BLaER1 treated with 17β-estradiol and CSF1 and Interleukin-3, amounts not matched to agents 10 nM and 100 nM (cell line): ENCODE measurements at regions not wholly inside any gene's neighbourhood (a gene's known extent, or its start where the extent isn't known, plus 50 kb on each side); places are given as distances from the start of the nearest gene placed in this dataset.

Source experiments
- H3K27ac ChIP-seq, 11 experiments: shearing (Covaris generic); formaldehyde crosslinking; 2 replicates each; pipeline ENCODE4 v1.8.1; 2022
- H3K27me3 ChIP-seq, 11 experiments: shearing (Covaris generic); formaldehyde crosslinking; 2 replicates each; pipeline ENCODE4 v1.8.1; 2022
- H3K36me3 ChIP-seq, 11 experiments: shearing (Covaris generic); formaldehyde crosslinking; 2 replicates each; pipeline ENCODE4 v1.8.1; 2022
- H3K4me1 ChIP-seq, 10 experiments: shearing (Covaris generic); formaldehyde crosslinking; 2 replicates each; pipeline ENCODE4 v1.8.1; 2022
- H3K4me2 ChIP-seq, 11 experiments: shearing (Covaris generic); formaldehyde crosslinking; 2 replicates each; pipeline ENCODE4 v1.8.1; 2022
- H3K4me3 ChIP-seq, 10 experiments: shearing (Covaris generic); formaldehyde crosslinking; 2 replicates each; pipeline ENCODE4 v1.8.1; 2022
- H3K9ac ChIP-seq, 11 experiments: shearing (Covaris generic); formaldehyde crosslinking; 2 replicates each; pipeline ENCODE4 v1.8.1; 2022
- H3K9me3 ChIP-seq, 11 experiments: shearing (Covaris generic); formaldehyde crosslinking; replicated peaks in 1 of 11; 2 replicates each; pipeline ENCODE4 v1.8.1; 2022
- H4K20me1 ChIP-seq, 11 experiments: shearing (Covaris generic); formaldehyde crosslinking; 2 replicates each; pipeline ENCODE4 v1.8.1; 2022
- Cebpa-rat ChIP-seq, 11 experiments: shearing (Covaris generic); IDR thresholded peaks; 2 replicates each; pipeline ENCODE4 v1.8.1; 2022

DNA sequence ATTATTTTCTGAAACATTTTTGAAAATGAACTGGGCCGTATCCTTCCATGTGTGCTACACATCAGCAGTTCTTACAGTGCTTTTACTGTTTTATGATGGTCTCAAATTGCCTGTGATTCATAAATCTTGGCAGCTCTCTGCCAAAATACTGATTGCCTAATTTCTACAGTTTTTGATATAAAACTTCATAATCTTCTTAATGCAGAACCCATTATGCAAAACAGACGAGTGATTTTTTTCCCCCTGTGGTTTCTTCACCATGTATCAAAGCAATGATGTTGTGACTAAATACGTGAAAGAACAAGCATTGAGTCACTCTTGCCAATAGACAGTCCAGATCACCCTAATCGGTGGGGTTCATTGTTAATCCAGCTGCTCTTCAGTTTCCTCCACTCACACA, 156.4 kb upstream of the WDR1 start:
- peaks cover 13 to 31% (median 21%) of the 10 kb centered on the region in 10 experiments; a peak in 19 of 20 replicates for H3K4me1 ChIP-seq
- peak overlapping the region in 4 of 11 experiments; percentile 19 to 46 (median 35); a peak in 5 of 22 replicates for H3K4me2 ChIP-seq
- TF ChIP-seq Cebpa-rat (IDR thresholded peaks at IDR 0.05), result no peak
- H4K20me1 ChIP-seq, result no peaks in the 10 kb centered on the region
- no peak overlapping the region for H3K9ac ChIP-seq
- peaks cover 0 to 4% (median 0%) of the 10 kb centered on the region in 11 experiments; a peak in 1 of 22 replicates for H3K9me3 ChIP-seq
- no peak overlapping the region for H3K27ac ChIP-seq
- H3K36me3 ChIP-seq, result no peaks in the 10 kb centered on the region
- H3K27me3 ChIP-seq, result no peaks in the 10 kb centered on the region
- no peak overlapping the region for H3K4me3 ChIP-seq

DNA sequence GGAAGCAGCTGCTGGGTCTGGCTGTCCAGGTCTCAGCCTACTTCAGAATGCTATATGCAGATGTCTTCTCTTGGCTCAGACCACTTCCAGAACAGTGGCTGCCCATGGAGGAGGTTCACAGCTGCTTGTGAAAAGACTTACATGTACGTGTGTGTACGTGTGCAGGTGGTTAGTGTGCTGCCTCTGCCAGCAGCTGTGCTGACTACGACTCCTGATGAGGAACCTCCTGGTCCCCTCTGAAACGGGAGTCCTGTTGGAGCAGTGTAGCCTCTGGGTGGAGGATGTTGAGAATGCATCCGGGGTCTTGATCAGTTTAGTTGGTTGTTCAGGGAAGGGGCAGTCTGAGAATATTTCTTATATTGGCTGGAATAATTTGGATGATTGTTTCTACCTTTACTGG, 155.9 kb upstream of the WDR1 start:
- no peak overlapping the region for H3K4me3 ChIP-seq
- H4K20me1 ChIP-seq, result no peaks in the 10 kb centered on the region
- peaks cover 0 to 4% (median 0%) of the 10 kb centered on the region in 11 experiments; a peak in 1 of 22 replicates for H3K9me3 ChIP-seq
- no peaks in the 10 kb centered on the region for H3K36me3 ChIP-seq
- H3K27me3 ChIP-seq, result no peaks in the 10 kb centered on the region
- H3K9ac ChIP-seq, result no peak overlapping the region
- peak overlapping the region in 6 of 11 experiments; percentile 19 to 46 (median 35); a peak in 10 of 22 replicates for H3K4me2 ChIP-seq
- no peak for TF ChIP-seq Cebpa-rat (IDR thresholded peaks at IDR 0.05)
- peaks cover 13 to 31% (median 21%) of the 10 kb centered on the region in 10 experiments; a peak in 19 of 20 replicates for H3K4me1 ChIP-seq
- H3K27ac ChIP-seq, result no peak overlapping the region

DNA sequence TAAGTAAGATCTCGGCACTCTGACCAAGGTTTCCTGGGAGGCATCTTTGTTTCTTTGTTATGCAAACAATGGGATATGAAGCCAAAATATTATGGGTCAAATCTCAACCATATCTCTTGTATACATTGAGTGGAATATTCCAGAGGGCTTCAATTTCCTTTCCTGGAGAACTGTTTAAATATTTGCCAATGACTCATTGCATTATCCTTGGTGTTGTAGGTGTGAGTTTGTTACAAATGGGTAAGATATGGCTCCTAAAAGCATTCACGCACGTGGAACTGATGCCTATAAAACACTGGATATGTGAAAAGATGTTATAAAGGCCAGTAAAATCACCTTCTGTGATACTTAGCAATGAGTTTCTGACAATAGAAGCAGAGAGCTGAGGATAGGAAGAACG, 150.5 kb upstream of the WDR1 start:
- Histone ChIP-seq H3K27me3 (no peaks in the 10 kb centered on the region), H4K20me1 (no peaks in the 10 kb centered on the region), H3K4me3 (no peak overlapping the region), H3K4me2 (no peak overlapping the region), H3K9ac (no peak overlapping the region), H3K36me3 (no peaks in the 10 kb centered on the region), H3K27ac (no peak overlapping the region), H3K9me3 (0 out of 22 replicates have a peak, but pooled peaks cover 0 to 8% (median 0%) of the 10 kb centered on the region in 11 experiments), H3K4me1 (peaks cover 0 to 23% (median 12%) of the 10 kb centered on the region in 10 experiments; a peak in 13 of 20 replicates)
- no peak for TF ChIP-seq Cebpa-rat (IDR thresholded peaks at IDR 0.05)

DNA sequence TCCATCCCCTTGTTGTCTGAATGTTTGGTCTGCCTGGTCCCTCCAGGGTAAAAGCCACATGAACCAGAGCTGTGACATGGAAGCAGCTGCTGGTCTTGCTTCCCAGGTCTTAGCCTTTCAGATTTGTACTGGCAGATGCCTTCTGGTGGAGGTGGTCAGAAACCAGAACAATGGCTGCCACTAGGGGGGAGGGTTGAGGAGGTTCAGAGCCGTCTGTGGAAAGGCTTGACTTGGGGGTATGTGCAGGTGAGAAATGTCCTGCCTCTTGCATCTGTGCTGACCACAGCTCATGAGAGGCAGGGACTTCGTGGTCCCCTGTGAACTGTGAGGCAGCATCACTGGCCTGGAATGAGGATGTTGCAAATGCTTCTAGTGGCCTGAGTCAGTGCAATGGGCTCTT, 144.2 kb upstream of the WDR1 start:
- peaks cover 0 to 19% (median 12%) of the 10 kb centered on the region in 10 experiments; a peak in 13 of 20 replicates for H3K4me1 ChIP-seq
- TF ChIP-seq Cebpa-rat (IDR thresholded peaks at IDR 0.05), result no peak
- H3K4me3 ChIP-seq, result no peak overlapping the region
- H3K36me3 ChIP-seq, result no peaks in the 10 kb centered on the region
- no peaks in the 10 kb centered on the region for H4K20me1 ChIP-seq
- H3K9ac ChIP-seq, result no peak overlapping the region
- H3K9me3 ChIP-seq, result 0 out of 22 replicates have a peak, but pooled peaks cover 0 to 8% (median 0%) of the 10 kb centered on the region in 11 experiments
- no peak overlapping the region for H3K4me2 ChIP-seq
- no peaks in the 10 kb centered on the region for H3K27me3 ChIP-seq
- no peak overlapping the region for H3K27ac ChIP-seq

DNA sequence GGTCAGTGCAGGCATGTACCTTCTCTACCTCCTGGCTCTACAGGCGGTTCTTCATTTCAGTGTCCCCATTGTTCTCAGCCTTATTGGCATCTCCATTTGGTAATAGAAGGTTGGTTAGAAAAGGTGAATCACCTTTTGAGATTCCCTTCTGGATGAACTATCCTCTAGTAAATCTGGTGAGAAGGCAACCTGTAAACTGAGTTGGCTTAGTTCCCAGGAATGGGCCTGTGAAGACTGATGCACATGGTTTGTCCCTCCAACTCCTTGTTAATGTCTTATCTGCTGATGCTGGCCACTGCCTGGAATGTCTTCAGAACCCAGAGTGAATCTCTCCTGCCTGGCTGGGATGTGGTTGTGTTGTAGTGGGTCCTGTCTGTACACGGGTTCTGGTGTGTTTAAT, 143.4 kb upstream of the WDR1 start:
- Histone ChIP-seq H4K20me1 (no peaks in the 10 kb centered on the region), H3K27ac (no peak overlapping the region), H3K9ac (no peak overlapping the region), H3K9me3 (0 out of 22 replicates have a peak, but pooled peaks cover 0 to 8% (median 0%) of the 10 kb centered on the region in 11 experiments), H3K4me3 (no peak overlapping the region), H3K36me3 (no peaks in the 10 kb centered on the region), H3K4me1 (peaks cover 0 to 13% (median 9%) of the 10 kb centered on the region in 10 experiments; a peak in 13 of 20 replicates), H3K4me2 (no peak overlapping the region), H3K27me3 (no peaks in the 10 kb centered on the region)
- no peak for TF ChIP-seq Cebpa-rat (IDR thresholded peaks at IDR 0.05)

DNA sequence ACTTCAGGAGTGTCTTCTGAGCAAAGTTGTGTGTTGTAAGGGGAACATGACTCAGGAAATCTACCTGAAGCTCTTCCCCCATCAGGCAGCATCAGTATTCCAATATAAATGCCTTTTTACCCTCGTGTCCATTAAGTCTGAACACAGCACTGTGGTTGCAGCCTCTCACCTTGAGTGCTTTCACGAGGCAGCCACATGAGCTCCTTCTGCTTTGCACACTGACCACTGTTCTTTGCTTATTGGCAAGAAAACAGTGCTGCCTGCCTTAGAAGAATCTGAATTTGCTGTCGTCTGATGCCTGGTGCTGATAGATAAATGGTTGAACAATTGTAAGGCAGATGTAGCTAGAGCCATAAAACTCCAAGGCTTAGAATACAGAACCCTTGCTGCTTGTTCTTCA, 139.6 kb upstream of the WDR1 start:
- Histone ChIP-seq H4K20me1 (no peaks in the 10 kb centered on the region), H3K9me3 (no peaks in the 10 kb centered on the region), H3K4me2 (no peak overlapping the region), H3K4me1 (no peaks in the 10 kb centered on the region), H3K27me3 (no peaks in the 10 kb centered on the region), H3K9ac (no peak overlapping the region), H3K4me3 (no peak overlapping the region), H3K27ac (no peak overlapping the region), H3K36me3 (no peaks in the 10 kb centered on the region)
- no peak for TF ChIP-seq Cebpa-rat (IDR thresholded peaks at IDR 0.05)

DNA sequence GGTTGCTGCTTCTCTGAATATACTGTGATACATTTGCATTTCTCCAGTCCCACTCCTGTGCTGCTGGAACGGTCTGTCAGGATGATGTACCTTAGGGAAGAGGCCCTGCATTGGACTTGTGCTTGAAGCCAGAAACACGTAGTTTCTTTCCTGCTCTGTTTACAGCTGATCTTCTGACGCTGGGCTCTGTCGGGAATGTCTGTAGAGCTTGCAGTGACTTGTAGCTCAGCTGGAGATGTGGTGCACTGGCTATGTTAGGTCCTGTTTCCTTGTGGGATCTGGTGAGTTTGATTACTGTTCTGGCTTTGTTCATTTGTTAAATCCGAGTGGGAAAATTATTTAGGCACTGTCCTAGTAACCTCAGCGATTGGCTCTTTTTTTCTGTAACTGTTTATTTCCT, 137.2 kb upstream of the WDR1 start:
- no peaks in the 10 kb centered on the region for H3K36me3 ChIP-seq
- no peaks in the 10 kb centered on the region for H3K27me3 ChIP-seq
- TF ChIP-seq Cebpa-rat (IDR thresholded peaks at IDR 0.05), result no peak
- H3K9ac ChIP-seq, result no peak overlapping the region
- no peak overlapping the region for H3K4me2 ChIP-seq
- H3K4me1 ChIP-seq, result no peaks in the 10 kb centered on the region
- no peaks in the 10 kb centered on the region for H3K9me3 ChIP-seq
- H3K27ac ChIP-seq, result no peak overlapping the region
- H3K4me3 ChIP-seq, result no peak overlapping the region
- H4K20me1 ChIP-seq, result no peaks in the 10 kb centered on the region

DNA sequence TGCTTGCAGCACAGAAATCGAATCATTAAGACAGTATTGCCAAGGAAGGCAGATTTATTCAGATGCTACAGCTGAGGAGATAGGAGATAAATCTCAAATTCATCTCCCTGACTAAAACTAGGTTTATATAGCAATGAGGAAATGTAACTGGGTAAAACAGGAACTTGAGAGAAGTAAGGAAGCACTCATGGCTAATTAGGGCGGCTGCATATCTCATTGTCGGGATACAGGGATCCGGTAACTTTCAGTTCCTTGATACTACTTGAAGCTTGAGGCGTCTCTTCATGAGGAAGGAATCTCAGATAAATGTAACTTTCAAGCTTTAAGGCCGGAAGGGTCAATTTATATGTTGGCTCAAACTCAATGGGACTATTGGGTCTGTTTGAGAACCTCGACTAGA, 129.2 kb upstream of the WDR1 start:
- H3K4me1 ChIP-seq, result peaks cover 0 to 21% (median 4%) of the 10 kb centered on the region in 10 experiments; a peak in 9 of 20 replicates
- no peak overlapping the region for H3K27ac ChIP-seq
- no peak overlapping the region for H3K9ac ChIP-seq
- no peak overlapping the region for H3K4me3 ChIP-seq
- H3K36me3 ChIP-seq, result no peaks in the 10 kb centered on the region
- TF ChIP-seq Cebpa-rat (IDR thresholded peaks at IDR 0.05), result no peak
- H3K9me3 ChIP-seq, result no peaks in the 10 kb centered on the region
- H4K20me1 ChIP-seq, result no peaks in the 10 kb centered on the region
- H3K27me3 ChIP-seq, result no peaks in the 10 kb centered on the region
- peak overlapping the region in 5 of 11 experiments; percentile 15 to 70 (median 54); a peak in 7 of 22 replicates for H3K4me2 ChIP-seq

DNA sequence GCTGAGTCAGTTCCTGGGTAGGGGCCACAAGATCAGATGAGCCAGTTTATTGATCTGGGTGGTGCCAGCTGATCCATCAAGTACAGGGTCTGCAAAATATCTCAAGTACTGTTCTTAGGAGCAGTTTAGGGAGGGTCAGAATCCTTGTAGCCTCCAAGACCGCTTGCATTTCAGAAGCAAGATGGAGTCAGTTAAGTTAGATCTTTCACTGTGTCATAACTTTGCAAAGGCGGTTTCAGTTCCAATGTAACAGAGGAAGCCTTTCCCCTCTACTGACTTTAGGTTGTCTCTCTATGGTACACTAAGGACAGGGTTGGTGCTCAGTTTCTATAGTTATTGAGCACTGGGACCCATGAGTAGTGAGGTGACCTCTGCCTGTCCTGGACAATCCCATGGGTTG, 127.3 kb upstream of the WDR1 start:
- Histone ChIP-seq H3K9ac (no peak overlapping the region), H3K27me3 (no peaks in the 10 kb centered on the region), H3K36me3 (no peaks in the 10 kb centered on the region), H3K9me3 (no peaks in the 10 kb centered on the region), H3K27ac (no peak overlapping the region), H3K4me3 (no peak overlapping the region), H3K4me1 (peaks cover 0 to 21% (median 4%) of the 10 kb centered on the region in 10 experiments; a peak in 9 of 20 replicates), H3K4me2 (no peak overlapping the region), H4K20me1 (no peaks in the 10 kb centered on the region)
- no peak for TF ChIP-seq Cebpa-rat (IDR thresholded peaks at IDR 0.05)

DNA sequence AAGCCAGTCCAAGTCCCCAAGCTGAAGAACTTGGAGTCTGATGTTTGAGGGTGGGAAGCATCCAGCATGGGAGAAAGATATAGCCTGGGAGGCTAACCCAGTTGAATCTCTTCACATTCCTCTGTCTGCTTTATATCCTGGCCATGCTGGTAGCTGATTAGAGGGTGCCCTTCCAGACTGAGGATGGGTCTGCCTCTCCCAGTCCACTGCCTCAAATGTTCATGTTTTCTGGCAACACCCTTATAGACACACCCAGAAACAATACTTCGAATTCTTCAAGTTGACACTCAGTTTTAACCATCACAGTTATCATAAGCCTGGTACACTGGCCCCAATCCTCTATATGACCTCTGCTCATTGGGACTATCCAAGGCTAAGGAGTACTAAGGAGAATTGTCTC, 124.1 kb upstream of the WDR1 start:
- Histone ChIP-seq H4K20me1 (no peaks in the 10 kb centered on the region), H3K27ac (no peak overlapping the region), H3K9ac (no peak overlapping the region), H3K27me3 (no peaks in the 10 kb centered on the region), H3K36me3 (no peaks in the 10 kb centered on the region), H3K4me2 (no peak overlapping the region), H3K9me3 (no peaks in the 10 kb centered on the region), H3K4me3 (no peak overlapping the region), H3K4me1 (peaks cover 0 to 11% (median 3%) of the 10 kb centered on the region in 10 experiments; a peak in 9 of 20 replicates)
- TF ChIP-seq Cebpa-rat (IDR thresholded peaks at IDR 0.05), result no peak
